ENCODE measurements at regions not wholly inside any gene's neighbourhood (a gene's known extent, or its start where the extent isn't known, plus 50 kb on each side); places are given as distances from the start of the nearest gene placed in this dataset.
"Not testable (repeated sequence)": the region's sequence is repeated elsewhere in the genome, so short reads cannot be mapped to it uniquely, and the experiment has no call there.

DNA sequence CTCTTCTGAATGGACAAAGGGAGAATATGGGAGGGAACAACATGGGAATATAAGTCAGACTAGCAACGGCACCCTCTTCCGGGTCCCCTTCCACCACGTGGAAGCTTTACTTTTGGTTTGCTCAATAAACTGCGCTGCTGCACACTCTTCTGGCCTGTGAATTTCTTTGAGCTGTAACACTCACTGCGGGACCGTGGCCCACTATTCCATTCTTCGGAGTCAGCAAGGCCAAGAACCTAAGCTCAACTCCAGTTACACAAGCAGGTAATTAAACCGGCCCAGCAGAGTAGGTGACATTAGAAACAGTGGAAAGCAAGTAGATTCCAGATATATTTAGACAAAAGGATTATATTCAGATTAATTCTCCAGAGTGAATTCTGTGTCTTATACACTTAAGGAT, 697.4 kb upstream of the NXPH2 start:
- CTCF ChIA-PET: no interaction called here
- H3K27ac Mint-ChIP-seq: no peak overlapping the region
- H3K9me3 Mint-ChIP-seq: peaks cover 13% of the 10 kb centered on the region
- no peaks in the 10 kb centered on the region for H3K36me3 Mint-ChIP-seq (ENCODE audit: low read depth)
- no peaks in the 10 kb centered on the region for H3K27me3 Mint-ChIP-seq
- H3K4me1 Mint-ChIP-seq: no peaks in the 10 kb centered on the region
- H3K4me3 Mint-ChIP-seq: no peak overlapping the region
- POLR2A ChIA-PET: no interaction called here
- DNase-seq: no peak

DNA sequence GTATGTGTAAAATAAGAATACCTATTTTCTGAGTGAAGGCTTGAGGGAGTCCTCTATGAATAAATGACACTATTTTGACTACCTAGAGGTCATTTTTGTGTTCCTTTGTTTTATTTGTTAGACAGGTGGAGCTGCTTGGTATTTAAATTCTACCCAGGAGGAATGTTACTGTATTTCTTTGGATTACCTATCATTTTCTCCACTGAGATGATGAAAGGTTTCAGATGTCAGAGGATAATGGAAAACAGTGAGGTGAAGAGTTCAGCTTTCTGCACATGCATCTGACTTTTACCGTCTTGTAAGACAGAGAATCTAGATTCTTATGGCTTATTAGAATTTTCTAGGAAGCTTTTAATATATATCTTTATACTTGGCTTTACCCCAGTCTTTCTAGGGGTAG, 689.8 kb upstream of the NXPH2 start:
- H3K36me3 Mint-ChIP-seq (ENCODE audit: low read depth): no peaks in the 10 kb centered on the region
- ChIA-PET CTCF (no interaction called here), POLR2A (no interaction called here)
- H3K27me3 Mint-ChIP-seq: no peaks in the 10 kb centered on the region
- DNase-seq: no peak
- H3K27ac Mint-ChIP-seq: no peak overlapping the region
- H3K4me3 Mint-ChIP-seq: no peak overlapping the region
- H3K4me1 Mint-ChIP-seq: no peaks in the 10 kb centered on the region
- peaks cover 7% of the 10 kb centered on the region for H3K9me3 Mint-ChIP-seq

DNA sequence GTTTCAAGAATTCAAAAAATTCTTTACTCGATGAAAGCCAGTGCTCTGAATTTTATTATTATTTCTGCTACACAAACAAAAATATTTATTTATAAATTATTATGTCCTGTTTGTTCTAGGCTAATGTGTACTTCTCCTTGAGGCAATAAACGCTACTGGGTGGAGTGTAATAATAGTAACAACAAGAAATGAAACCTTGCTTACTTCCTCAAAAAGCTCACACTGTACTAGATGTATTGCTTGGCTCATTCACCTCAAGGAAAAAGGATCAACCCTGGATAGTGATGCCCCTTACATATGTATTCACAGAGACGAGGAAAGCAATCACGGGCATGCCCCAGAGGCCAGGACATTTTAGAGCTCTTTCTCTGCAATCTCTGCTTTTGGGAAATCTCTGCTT, 685.6 kb upstream of the NXPH2 start:
- Mint-ChIP-seq H3K27me3 (no peaks in the 10 kb centered on the region), H3K27ac (no peak overlapping the region), H3K4me3 (no peak overlapping the region), H3K36me3 (ENCODE audit: low read depth) (no peaks in the 10 kb centered on the region), H3K4me1 (no peaks in the 10 kb centered on the region), H3K9me3 (peaks cover 4% of the 10 kb centered on the region)
- DNase-seq: no peak
- CTCF ChIA-PET: no interaction called here
- POLR2A ChIA-PET: no interaction called here

DNA sequence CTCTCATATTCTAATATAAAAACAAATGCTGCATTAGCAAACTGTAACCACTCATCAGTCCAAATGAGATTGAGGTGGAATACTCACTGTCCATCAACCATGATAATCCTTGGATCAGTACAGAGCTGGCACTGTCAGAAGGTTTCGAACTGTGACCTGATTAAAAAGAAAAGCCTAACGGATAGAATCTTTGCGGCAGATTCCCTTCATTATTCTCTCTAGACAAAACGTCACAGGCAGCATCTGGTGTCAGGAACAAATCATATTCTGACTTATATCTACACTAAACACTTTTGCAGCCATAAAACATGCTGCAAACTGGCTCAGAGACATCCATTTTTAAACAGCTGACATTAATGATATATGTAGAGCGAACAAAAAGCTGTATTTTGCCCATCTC, 677.7 kb upstream of the NXPH2 start:
- H3K9me3 Mint-ChIP-seq: peaks cover 13% of the 10 kb centered on the region
- no peak overlapping the region for H3K4me3 Mint-ChIP-seq
- no peaks in the 10 kb centered on the region for H3K36me3 Mint-ChIP-seq (ENCODE audit: low read depth)
- ChIA-PET CTCF (no interaction called here), POLR2A (no interaction called here)
- H3K4me1 Mint-ChIP-seq: no peaks in the 10 kb centered on the region
- H3K27ac Mint-ChIP-seq: no peak overlapping the region
- no peaks in the 10 kb centered on the region for H3K27me3 Mint-ChIP-seq
- DNase-seq: no peak

DNA sequence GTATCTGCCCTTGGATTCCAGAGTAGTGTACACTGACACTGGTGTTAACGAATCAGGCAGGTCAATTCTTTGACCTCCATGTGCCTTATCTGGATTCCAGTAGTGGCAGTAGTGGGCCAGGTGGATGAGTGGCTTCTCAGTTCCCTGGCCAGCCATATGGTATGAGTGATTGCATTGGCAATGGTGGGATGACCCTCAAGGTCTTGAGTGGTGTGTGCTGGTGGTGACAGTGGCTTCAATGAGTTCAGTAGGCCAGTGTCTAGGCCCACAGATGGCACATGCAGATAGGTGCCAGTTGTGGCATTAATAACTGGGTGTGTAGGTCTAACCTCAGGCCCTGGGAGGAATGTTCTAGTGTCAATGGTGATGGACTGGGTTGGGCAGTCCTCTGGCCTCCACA, 674.1 kb upstream of the NXPH2 start:
- peaks cover 15% of the 10 kb centered on the region for H3K9me3 Mint-ChIP-seq
- no peaks in the 10 kb centered on the region for H3K4me1 Mint-ChIP-seq
- no peak for DNase-seq
- ChIA-PET CTCF (no interaction called here), POLR2A (no interaction called here)
- no peak overlapping the region for H3K27ac Mint-ChIP-seq
- no peak overlapping the region for H3K4me3 Mint-ChIP-seq
- H3K36me3 Mint-ChIP-seq (ENCODE audit: low read depth): no peaks in the 10 kb centered on the region
- H3K27me3 Mint-ChIP-seq: no peaks in the 10 kb centered on the region

DNA sequence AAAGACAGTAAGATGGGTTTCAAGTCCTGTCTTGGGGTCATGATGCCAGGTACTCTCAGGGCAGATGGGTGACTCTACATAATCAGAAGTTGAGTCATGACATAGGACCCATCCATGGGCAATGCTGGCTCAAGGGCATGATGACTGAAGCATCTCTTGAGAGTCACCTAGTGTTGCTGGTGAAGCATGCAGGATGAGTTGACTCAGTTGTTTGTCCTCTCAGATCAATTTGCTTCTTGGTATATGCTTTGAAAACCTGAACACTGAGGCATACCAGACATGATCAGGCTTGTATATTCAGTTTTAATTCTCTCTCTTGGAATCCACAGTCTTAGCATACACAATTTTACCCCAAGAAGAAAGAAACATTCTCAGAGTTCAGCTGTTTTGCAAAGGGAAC, 658.9 kb upstream of the NXPH2 start:
- H3K4me1 Mint-ChIP-seq: no peaks in the 10 kb centered on the region
- H3K36me3 Mint-ChIP-seq (ENCODE audit: low read depth): no peaks in the 10 kb centered on the region
- H3K27ac Mint-ChIP-seq: no peak overlapping the region
- H3K27me3 Mint-ChIP-seq: no peaks in the 10 kb centered on the region
- POLR2A ChIA-PET: no interaction called here
- CTCF ChIA-PET: no interaction called here
- H3K9me3 Mint-ChIP-seq: no peaks in the 10 kb centered on the region
- no peak overlapping the region for H3K4me3 Mint-ChIP-seq
- no peak for DNase-seq

DNA sequence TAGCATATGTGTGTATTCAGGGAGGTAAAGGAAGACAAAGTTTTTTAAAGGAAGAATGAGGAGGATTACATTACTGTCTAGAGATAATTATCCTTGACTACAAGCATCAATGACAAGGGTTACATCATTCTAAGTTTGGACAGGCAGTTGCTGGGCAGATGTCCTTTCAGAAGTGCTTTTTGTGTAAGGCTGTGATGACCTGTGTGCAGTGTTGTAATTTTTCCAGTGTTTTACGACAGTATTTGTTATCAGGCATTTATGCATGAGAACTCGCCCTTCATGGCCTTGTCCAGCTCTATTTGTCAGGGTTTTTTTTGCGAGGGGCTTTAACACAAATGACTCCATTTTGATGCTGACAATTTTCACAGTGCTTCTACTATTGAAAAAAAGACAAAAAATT, 658.3 kb upstream of the NXPH2 start:
- Mint-ChIP-seq H3K36me3 (ENCODE audit: low read depth) (no peaks in the 10 kb centered on the region), H3K4me3 (no peak overlapping the region), H3K9me3 (peaks cover under 1% of the 10 kb centered on the region), H3K27me3 (no peaks in the 10 kb centered on the region), H3K27ac (no peak overlapping the region), H3K4me1 (no peaks in the 10 kb centered on the region)
- DNase-seq: no peak
- ChIA-PET POLR2A (no interaction called here), CTCF (no interaction called here)

DNA sequence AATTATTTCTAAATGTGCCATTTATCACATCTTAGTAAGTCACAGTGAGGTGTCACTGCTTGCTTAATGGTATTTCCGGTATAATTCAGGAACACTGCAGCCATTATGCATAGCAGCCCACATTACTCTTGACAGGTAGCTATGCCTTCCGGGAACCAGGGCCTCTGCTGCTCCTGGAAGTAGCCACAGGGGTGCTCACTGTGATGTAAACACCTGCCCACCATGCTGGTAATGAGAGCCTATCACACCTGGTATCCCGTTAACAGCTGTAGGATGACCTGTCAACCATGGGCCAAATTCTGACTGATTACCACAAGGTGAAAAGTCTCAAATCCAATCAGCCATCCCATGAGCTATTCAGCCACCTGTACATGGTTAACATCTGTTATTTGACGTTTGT, 647.0 kb upstream of the NXPH2 start:
- CTCF ChIA-PET: no interaction called here
- Mint-ChIP-seq H3K27ac (no peak overlapping the region), H3K4me3 (no peak overlapping the region)

DNA sequence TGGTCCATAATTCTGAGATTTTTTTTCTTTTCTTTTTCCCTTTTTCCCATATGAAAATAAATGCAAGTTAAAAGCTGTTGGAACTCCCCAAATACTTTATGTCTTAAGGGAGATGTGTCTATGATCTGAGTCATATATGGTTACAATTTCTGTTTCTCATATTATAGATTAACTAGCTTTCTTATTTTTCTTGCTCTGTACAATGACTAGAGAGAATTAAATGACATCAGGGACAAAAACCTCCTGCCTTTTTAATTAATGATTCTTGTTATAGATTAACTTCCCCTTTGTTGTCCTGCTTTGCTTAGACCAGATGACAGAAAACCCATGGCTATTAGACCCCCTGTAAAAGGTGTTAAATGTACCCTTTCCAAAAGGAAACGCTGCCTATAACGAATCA, 643.9 kb upstream of the NXPH2 start:
- H3K4me1 Mint-ChIP-seq: no peaks in the 10 kb centered on the region

More for the DNA sequence above, 647.0 kb upstream of the NXPH2 start:
- POLR2A ChIA-PET: no interaction called here
- DNase-seq: no peak
- no peaks in the 10 kb centered on the region for H3K27me3 Mint-ChIP-seq
- H3K9me3 Mint-ChIP-seq: peaks cover 6% of the 10 kb centered on the region
- H3K4me1 Mint-ChIP-seq: no peaks in the 10 kb centered on the region
- no peaks in the 10 kb centered on the region for H3K36me3 Mint-ChIP-seq (ENCODE audit: low read depth)

DNA sequence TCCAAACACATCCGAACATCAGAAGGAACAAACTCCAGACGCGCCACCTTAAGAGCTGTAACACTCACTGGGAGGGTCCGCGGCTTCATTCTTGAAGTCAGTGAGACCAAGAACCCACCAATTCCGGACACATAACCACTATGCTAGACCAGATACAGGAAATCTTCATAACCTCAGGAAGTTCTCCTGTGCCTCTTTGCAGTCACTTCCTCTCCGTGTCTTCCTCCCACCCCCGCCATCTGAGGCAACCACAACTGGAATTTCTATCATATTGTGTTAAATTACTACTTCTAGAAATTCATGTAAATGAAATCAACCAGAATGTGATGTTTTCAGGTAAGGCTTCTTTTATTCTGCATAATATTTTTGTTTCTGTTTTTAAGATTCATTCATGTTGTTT, 631.0 kb upstream of the NXPH2 start:
- H3K27me3 Mint-ChIP-seq: no peaks in the 10 kb centered on the region

More for the DNA sequence above, 643.9 kb upstream of the NXPH2 start:
- no peak for DNase-seq
- Mint-ChIP-seq H3K27ac (no peak overlapping the region), H3K36me3 (ENCODE audit: low read depth) (no peaks in the 10 kb centered on the region), H3K27me3 (no peaks in the 10 kb centered on the region), H3K9me3 (peaks cover 11% of the 10 kb centered on the region), H3K4me3 (no peak overlapping the region)
- POLR2A ChIA-PET: no interaction called here
- CTCF ChIA-PET: no interaction called here

DNA sequence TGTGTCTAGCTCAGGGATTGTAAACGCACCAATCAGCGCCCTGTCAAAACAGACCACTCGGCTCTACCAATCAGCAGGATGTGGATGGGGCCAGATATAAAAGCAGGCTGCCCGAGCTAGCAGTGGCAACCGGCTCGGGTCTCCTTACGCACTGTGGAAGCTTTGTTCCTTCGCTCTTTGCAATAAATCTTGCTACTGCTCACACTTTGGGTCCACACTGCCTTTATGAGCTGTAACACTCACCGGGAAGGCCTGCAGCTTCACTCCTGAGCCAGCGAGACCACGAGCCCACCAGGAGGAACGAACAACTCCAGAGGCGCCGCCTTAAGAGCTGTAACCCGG, 630.6 kb upstream of the NXPH2 start:
- H3K27ac Mint-ChIP-seq; POLR2A ChIA-PET; H3K4me1 Mint-ChIP-seq; H3K36me3 Mint-ChIP-seq (ENCODE audit: low read depth); CTCF ChIA-PET; H3K27me3 Mint-ChIP-seq; DNase-seq; H3K4me3 Mint-ChIP-seq: not testable (repeated sequence)
- peaks cover 15% of the 10 kb centered on the region for H3K9me3 Mint-ChIP-seq

More for the DNA sequence above, 631.0 kb upstream of the NXPH2 start:
- H3K36me3 Mint-ChIP-seq (ENCODE audit: low read depth): no peaks in the 10 kb centered on the region
- peaks cover 15% of the 10 kb centered on the region for H3K9me3 Mint-ChIP-seq
- H3K27ac Mint-ChIP-seq: no peak overlapping the region
- no peak for DNase-seq
- H3K4me3 Mint-ChIP-seq: no peak overlapping the region
- no peaks in the 10 kb centered on the region for H3K4me1 Mint-ChIP-seq
- POLR2A ChIA-PET: no interaction called here
- CTCF ChIA-PET: no interaction called here

DNA sequence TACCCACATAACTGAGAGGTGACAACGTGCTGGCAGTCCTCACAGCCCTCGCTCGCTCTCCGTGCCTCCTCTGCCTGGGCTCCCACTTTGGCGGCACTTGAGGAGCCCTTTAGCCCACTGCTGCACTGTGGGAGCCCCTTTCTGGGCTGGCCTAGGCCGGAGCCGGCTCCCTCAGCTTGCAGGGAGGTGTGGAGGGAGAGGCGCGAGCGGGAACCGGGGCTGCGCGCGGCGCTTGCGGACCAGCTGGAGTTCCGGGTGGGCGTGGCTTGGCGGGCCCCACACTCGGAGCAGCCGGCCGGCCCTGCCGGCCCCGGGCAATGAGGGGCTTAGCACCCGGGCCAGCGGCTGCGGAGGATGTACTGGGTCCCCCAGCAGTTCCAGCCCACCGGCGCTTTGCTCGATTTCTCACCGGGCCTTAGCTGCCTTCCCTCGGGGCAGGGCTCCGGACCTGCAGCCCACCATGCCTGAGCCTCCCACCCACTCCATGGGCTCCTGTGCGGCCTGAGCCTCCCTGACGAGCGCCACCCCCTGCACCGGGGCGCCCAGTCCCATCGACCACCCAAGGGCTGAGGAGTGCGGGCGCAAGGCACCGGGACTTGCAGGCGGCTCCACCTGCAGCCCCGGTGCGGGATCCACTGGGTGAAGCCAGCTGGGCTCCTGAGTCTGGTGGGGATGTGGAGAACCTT, 630.1 kb upstream of the NXPH2 start:
- POLR2A ChIA-PET; H3K4me1 Mint-ChIP-seq; DNase-seq; H3K36me3 Mint-ChIP-seq (ENCODE audit: low read depth); H3K4me3 Mint-ChIP-seq; H3K27me3 Mint-ChIP-seq; H3K27ac Mint-ChIP-seq; CTCF ChIA-PET: not testable (repeated sequence)
- H3K9me3 Mint-ChIP-seq: peaks cover 15% of the 10 kb centered on the region

DNA sequence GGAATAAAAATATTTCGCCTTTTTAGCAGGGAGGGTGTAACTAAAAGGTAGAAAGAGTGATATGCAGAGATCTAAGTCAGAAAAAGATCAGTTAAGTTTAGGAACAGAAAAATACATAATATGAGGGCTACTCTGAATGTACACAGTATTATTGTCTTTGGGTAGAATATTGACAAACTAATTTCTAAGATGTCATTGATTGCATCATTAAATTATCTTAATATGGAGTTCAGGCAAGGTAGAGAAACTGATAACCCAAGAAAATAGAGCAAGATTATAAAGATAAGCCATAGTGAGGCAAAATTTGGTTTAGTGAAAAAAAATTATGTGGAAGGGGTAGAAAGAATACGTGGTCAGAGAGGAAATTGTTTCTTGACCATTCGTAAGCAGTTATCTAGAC, 629.0 kb upstream of the NXPH2 start:
- DNase-seq: no peak
- Mint-ChIP-seq H3K4me1 (no peaks in the 10 kb centered on the region), H3K27ac (no peak overlapping the region), H3K27me3 (no peaks in the 10 kb centered on the region), H3K4me3 (no peak overlapping the region), H3K9me3 (peaks cover 9% of the 10 kb centered on the region), H3K36me3 (ENCODE audit: low read depth) (no peaks in the 10 kb centered on the region)
- CTCF ChIA-PET: no interaction called here
- POLR2A ChIA-PET: no interaction called here

DNA sequence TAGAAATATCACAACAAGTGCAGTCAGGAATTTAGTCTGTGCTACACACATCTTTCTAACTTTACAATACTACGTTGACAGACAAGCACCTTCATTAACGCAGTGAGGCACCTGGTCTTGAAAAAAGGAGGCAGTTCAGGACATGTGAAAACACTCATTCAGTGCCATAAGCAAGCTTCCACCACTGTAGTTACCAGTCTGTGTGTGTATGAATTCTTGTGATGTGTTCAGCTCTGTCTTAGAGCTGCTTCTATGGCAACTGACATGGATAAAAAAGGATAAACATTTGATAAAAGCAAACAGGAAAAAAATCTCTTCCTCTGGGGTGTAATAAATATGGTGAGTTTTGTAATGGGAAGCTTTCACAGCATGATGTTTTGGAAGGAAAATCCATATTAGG, 623.8 kb upstream of the NXPH2 start:
- no peak for DNase-seq
- H3K4me1 Mint-ChIP-seq: no peaks in the 10 kb centered on the region
- H3K36me3 Mint-ChIP-seq (ENCODE audit: low read depth): no peaks in the 10 kb centered on the region
- ChIA-PET POLR2A (no interaction called here), CTCF (no interaction called here)
- no peak overlapping the region for H3K4me3 Mint-ChIP-seq
- no peaks in the 10 kb centered on the region for H3K27me3 Mint-ChIP-seq
- no peaks in the 10 kb centered on the region for H3K9me3 Mint-ChIP-seq
- H3K27ac Mint-ChIP-seq: no peak overlapping the region

DNA sequence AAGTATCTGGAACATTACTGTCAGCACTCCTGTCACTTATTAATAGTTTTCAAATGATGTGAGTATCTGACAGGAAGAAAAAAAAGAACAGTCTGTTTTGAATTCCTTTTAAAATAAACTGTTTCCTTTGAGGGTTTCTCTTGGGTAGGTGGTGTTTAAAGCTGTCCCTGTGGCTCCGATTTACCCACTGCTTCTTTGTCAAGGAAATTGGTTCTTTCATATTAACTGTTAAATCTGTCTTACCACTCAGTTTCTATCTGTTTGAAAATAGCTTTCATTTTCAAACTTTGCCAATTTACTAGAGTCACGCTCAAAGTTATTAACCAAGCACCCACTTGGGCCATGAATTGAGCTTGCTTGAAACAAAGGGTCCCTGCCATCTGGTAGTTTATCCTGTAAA, 614.6 kb upstream of the NXPH2 start:
- no peak overlapping the region for H3K27ac Mint-ChIP-seq
- H3K27me3 Mint-ChIP-seq: no peaks in the 10 kb centered on the region
- ChIA-PET CTCF (no interaction called here), POLR2A (no interaction called here)
- H3K36me3 Mint-ChIP-seq (ENCODE audit: low read depth): no peaks in the 10 kb centered on the region
- H3K4me3 Mint-ChIP-seq: no peak overlapping the region
- H3K4me1 Mint-ChIP-seq: no peaks in the 10 kb centered on the region
- H3K9me3 Mint-ChIP-seq: no peaks in the 10 kb centered on the region
- DNase-seq: no peak

Measured in activated CD4-positive, alpha-beta memory T cell treated with anti-CD3 and anti-CD28 coated beads, Interleukin-2, amount 10 ng/mL, durations not matched to agents 7 days and 5 days (primary cell).